Heart left ventricle (tissue), 16 donors: ENCODE measurements at regions not wholly inside any gene's neighbourhood (a gene's known extent, or its start where the extent isn't known, plus 50 kb on each side); places are given as distances from the start of the nearest gene placed in this dataset.
"Not testable (repeated sequence)": the region's sequence is repeated elsewhere in the genome, so short reads cannot be mapped to it uniquely, and the experiment has no call there.

Source experiments
- ATAC-seq, 4 donors: fragments of 200-7000 bp; cut with Tn5 transposase; one replicate each; pipeline ENCODE4 v1.9.1; 2020 to 2022; ENCODE audit warnings: moderate library complexity in 4 of 4, mild to moderate bottlenecking in 3 of 4, moderate number of reproducible peaks in 1 of 4
- DNase-seq, 5 donors: peaks; one replicate each; pipeline ENCODE4 v3.0.0-alpha.2; 2020
- H3K27ac ChIP-seq, 12 donors: fragments of 200-600 bp; sonication (generic) in 4 of 12; one replicate each; pipeline versions ENCODE4 v1.5.0 to v1.8.0; 2016 to 2022; ENCODE audit warnings: mild to moderate bottlenecking in 2 of 12
- H3K27me3 ChIP-seq, 9 donors: fragments of 200-600 bp; sonication (generic) in 2 of 9; one replicate each; pipeline versions ENCODE4 v1.5.1 to v1.8.0; 2016 to 2022; ENCODE audit warnings: mild to moderate bottlenecking in 3 of 9
- H3K36me3 ChIP-seq, 9 donors: fragments of 200-600 bp; sonication (generic) in 2 of 9; one replicate each; pipeline versions ENCODE4 v1.5.0 to v1.8.0; 2018 to 2022; ENCODE audit warnings: mild to moderate bottlenecking in 2 of 9
- H3K4me1 ChIP-seq, 12 donors: fragments of 200-600 bp; sonication (generic) in 4 of 12; one replicate each; pipeline versions ENCODE4 v1.5.0 to v1.8.0; 2016 to 2022; ENCODE audit warnings: mild to moderate bottlenecking in 3 of 12
- H3K4me3 ChIP-seq, 12 donors: fragments of 200-600 bp; sonication (generic) in 4 of 12; one replicate each; pipeline versions ENCODE4 v1.5.0 to v1.8.0; 2017 to 2022; ENCODE audit warnings: mild to moderate bottlenecking in 9 of 12, moderate library complexity in 4 of 12
- H3K9me3 ChIP-seq, 12 donors: fragments of 200-600 bp; sonication (generic) in 4 of 12; one replicate each; pipeline versions ENCODE4 v1.5.0 to v1.8.0; 2016 to 2022; ENCODE audit warnings: mild to moderate bottlenecking in 1 of 12
- CTCF ChIP-seq, 12 donors: fragments of 200-600 bp; sonication (generic) in 4 of 12; IDR thresholded peaks; one replicate each; pipeline versions ENCODE4 v1.5.0 to v1.8.0; 2018 to 2022; ENCODE audit warnings: antibody characterized with exemption in 12 of 12, mild to moderate bottlenecking in 5 of 12
- POLR2A ChIP-seq, 2 donors: fragments of 450-650 bp; IDR thresholded peaks; one replicate each; pipeline ENCODE4 v1.6.1; 2017; ENCODE audit warnings: antibody characterized with exemption in 2 of 2, mild to moderate bottlenecking in 2 of 2, moderate library complexity in 2 of 2
- WGBS, 4 donors: extraction: QIAGEN DNeasy Blood & Tissue Kit in 2 of 4; methylation state at CpG; one replicate each; pipeline versions ENCODE4 v1.1.5 to v1.1.7; 2013 to 2018; 5-methylcytosine and 5-hydroxymethylcytosine counted together
- intact Hi-C, 10 donors: fragments of 100-400 bp; cut with DNase I; formaldehyde crosslinking; loops; one replicate each; pipeline versions ENCODE4 v1.11.1 to v1.14.2; 2022
- donor health status: ischemic (EF 13 %, LVEDD 7.1; RV severe dilation, severe dysfunction).
- donor health status: healthy with polysubstance abuse.
- donor health status: DM: no; HTN: yes; CAD: no.
- donor health status: DM: no; HTN: no; CAD: no.
- donor health status: ischemic (EF 25% LVEDD 6.9; RV normal size, moderate dysfunction).
- donor health status: ischemic (EF 25% LVEDD 5.7; RV mildly dilated, moderate dysfunction).
- donor health status: healthy.
- donor health status: DM: yes; HTN: yes; CAD: no.
- donor health status: ischemic (EF 35%, LVEDD 5.7; RV mildly dilated, moderate dysfunction).
- donor health status: nonischemic (EF 11% LVEDD 7.7; RV severe dilation, severe dysfunction).
- donor health status: DM: yes; HTN: yes; CAD: no.
- donor health status: PGD.
- donor health status: ischemic (EF 29% LVEDD 5.4; RV normal size, mild dysfunction).
- donor health status: nonischemic (EF 23%, LVEDD 6.1; RV moderate dilation, normal function).

GRCh38 chr12:59345406-59345805 is 250.4 kb upstream of the SLC16A7 start:
- no peak overlapping the region for H3K4me3 ChIP-seq
- H3K36me3 ChIP-seq, result no peaks in the 10 kb centered on the region
- intact Hi-C loops, result no loop called here
- H3K27me3 ChIP-seq, result no peaks in the 10 kb centered on the region
- ATAC-seq (no peak), DNase-seq (no peak)
- TF ChIP-seq POLR2A (IDR thresholded peaks at IDR 0.05) (no peak), CTCF (IDR thresholded peaks at IDR 0.05) (no peak)
- WGBS, 4 donors, result 69 to 79% (median 78%) methylated on average over 4 of the region's 4 CpGs
- H3K4me1 ChIP-seq, result no peaks in the 10 kb centered on the region
- H3K27ac ChIP-seq, result no peak overlapping the region
- H3K9me3 ChIP-seq, result peaks cover 0 to 19% (median 0%) of the 10 kb centered on the region in 12 donors

DNA sequence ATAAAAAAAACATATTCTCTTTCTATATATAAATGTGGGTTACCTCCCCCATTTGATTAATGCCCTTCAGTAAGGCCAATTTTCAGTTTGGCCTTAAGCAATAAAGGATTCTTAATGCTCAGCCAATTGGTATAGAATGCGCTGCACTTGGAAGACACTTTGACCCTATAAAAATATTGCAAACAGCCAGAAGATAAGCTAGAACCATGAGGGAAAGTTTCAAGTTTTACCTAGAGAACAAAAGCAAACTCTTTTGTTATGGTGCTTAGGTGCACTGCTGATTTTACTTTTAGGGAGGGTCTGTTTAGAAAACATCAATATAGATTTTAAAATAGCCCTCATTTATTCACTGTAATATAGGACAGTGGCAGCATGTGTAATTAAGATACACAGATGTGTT is 251.6 kb upstream of the SLC16A7 start:
- TF ChIP-seq POLR2A (IDR thresholded peaks at IDR 0.05) (no peak), CTCF (IDR thresholded peaks at IDR 0.05) (no peak)
- Histone ChIP-seq H3K36me3 (no peaks in the 10 kb centered on the region), H3K4me3 (no peak overlapping the region), H3K9me3 (peaks cover 0 to 19% (median 0%) of the 10 kb centered on the region in 12 donors), H3K4me1 (no peaks in the 10 kb centered on the region), H3K27ac (no peak overlapping the region), H3K27me3 (no peaks in the 10 kb centered on the region)
- intact Hi-C loops, result no loop called here
- WGBS, 4 donors, result 0 to 4% (median 1%) methylated on average over 1 of the region's 1 CpG
- no peak for DNase-seq
- no peak for ATAC-seq

GRCh38 chr12:59329462-59329861 is 266.4 kb upstream of the SLC16A7 start:
- intact Hi-C loops, result no loop called here
- DNase-seq (no peak), ATAC-seq (no peak)
- Histone ChIP-seq H3K27ac (no peak overlapping the region), H3K36me3 (no peaks in the 10 kb centered on the region), H3K27me3 (no peaks in the 10 kb centered on the region), H3K9me3 (no peaks in the 10 kb centered on the region), H3K4me1 (no peaks in the 10 kb centered on the region), H3K4me3 (no peak overlapping the region)
- no peak for TF ChIP-seq POLR2A (IDR thresholded peaks at IDR 0.05)
- TF ChIP-seq CTCF (IDR thresholded peaks at IDR 0.05), result no peak
- WGBS, 4 donors, result 69 to 88% (median 79%) methylated on average over 2 of the region's 2 CpGs

- H3K4me1 ChIP-seq, ATAC-seq, H3K9me3 ChIP-seq, H3K27me3 ChIP-seq, H3K36me3 ChIP-seq, H3K4me3 ChIP-seq, H3K27ac ChIP-seq, DNase-seq, intact Hi-C loops: not testable (repeated sequence)
- 70 to 88% (median 80%) methylated on average over 15 of the region's 15 CpGs for WGBS, 4 donors
Measured at GRCh38 chr12:59328395-59329075, 267.3 kb upstream of the SLC16A7 start.

- H3K9me3 ChIP-seq, H3K4me1 ChIP-seq, H3K27me3 ChIP-seq, H3K27ac ChIP-seq, DNase-seq, H3K36me3 ChIP-seq, ATAC-seq, H3K4me3 ChIP-seq, intact Hi-C loops: not testable (repeated sequence)
- 83 to 89% (median 85%) methylated on average over 11 to 12 of the region's 12 CpGs for WGBS, 4 donors
Measured at GRCh38 chr12:59326457-59326856, 269.4 kb upstream of the SLC16A7 start.
